Muscle of leg (tissue), 3 donors: ENCODE measurements at regions not wholly inside any gene's neighbourhood (a gene's known extent, or its start where the extent isn't known, plus 50 kb on each side); places are given as distances from the start of the nearest gene placed in this dataset.

ENCODE experiments used
- DNase-seq: peaks from one replicate; pipeline ENCODE4 v3.0.0; 2013
- H3K27ac ChIP-seq: one replicate; pipeline ENCODE4 v1.5.1; 2013; ENCODE audit warnings: mild to moderate bottlenecking, low read length, control low read depth
- H3K27me3 ChIP-seq: one replicate; pipeline ENCODE4 v1.6.1; 2013; ENCODE audit warnings: low read length; ENCODE audit not compliant: control insufficient read depth, insufficient read depth
- H3K36me3 ChIP-seq: one replicate; pipeline ENCODE4 v1.6.1; 2013; ENCODE audit warnings: low read length; ENCODE audit not compliant: control insufficient read depth, insufficient read depth
- H3K4me1 ChIP-seq: one replicate; pipeline ENCODE4 v1.6.1; 2013; ENCODE audit warnings: low read length; ENCODE audit not compliant: control insufficient read depth, insufficient read depth
- H3K4me3 ChIP-seq: one replicate; pipeline ENCODE4 v1.5.1; 2013; ENCODE audit warnings: low read length, control low read depth
- H3K9me3 ChIP-seq: replicated peaks from 2 replicates; pipeline ENCODE4 v1.6.1; 2013; ENCODE audit warnings: low read depth, low read length; ENCODE audit not compliant: control insufficient read depth
- WGBS: methylation state at CpG from one replicate; pipeline ENCODE4 v1.1.5; 2013; ENCODE audit warnings: missing lambda C conversion rate; ENCODE audit not compliant: insufficient coverage; 5-methylcytosine and 5-hydroxymethylcytosine counted together

- Histone ChIP-seq H3K27me3 (peaks cover 1% of the 10 kb centered on the region), H3K4me1 (peaks cover 37% of the 10 kb centered on the region), H3K9me3 (no peaks in the 10 kb centered on the region), H3K36me3 (no peaks in the 10 kb centered on the region), H3K4me3 (no peak overlapping the region), H3K27ac (peak overlapping the region; percentile 83)
- DNase-seq = no peak
- 80% methylated on average over 1 of the region's 6 CpGs for WGBS
Measured at GRCh38 chr5:173473288-173473687, 143.2 kb downstream of the BOD1 start.

GRCh38 chr5:173472784-173473278, 143.6 kb downstream of the BOD1 start:
- Histone ChIP-seq H3K27ac (peak overlapping the region; percentile 83), H3K36me3 (no peaks in the 10 kb centered on the region), H3K4me1 (peaks cover 32% of the 10 kb centered on the region), H3K27me3 (no peaks in the 10 kb centered on the region), H3K4me3 (no peak overlapping the region), H3K9me3 (no peaks in the 10 kb centered on the region)
- DNase-seq = no peak
- WGBS = no CpG with 5 or more reads among the region's 3 CpGs

GRCh38 chr5:173472164-173472563, 143.9 kb upstream of the STC2 start:
- H3K9me3 ChIP-seq = no peaks in the 10 kb centered on the region
- DNase-seq = peak; percentile 95
- no peak overlapping the region for H3K4me3 ChIP-seq
- 50% methylated on average over 2 of the region's 3 CpGs for WGBS
- no peaks in the 10 kb centered on the region for H3K36me3 ChIP-seq
- peak overlapping the region; percentile 83 for H3K27ac ChIP-seq
- peaks cover 27% of the 10 kb centered on the region for H3K4me1 ChIP-seq
- no peaks in the 10 kb centered on the region for H3K27me3 ChIP-seq

GRCh38 chr5:173468821-173469251, 140.6 kb upstream of the STC2 start:
- DNase-seq = no peak
- Histone ChIP-seq H3K27me3 (no peaks in the 10 kb centered on the region), H3K27ac (no peak overlapping the region), H3K4me1 (peaks cover 18% of the 10 kb centered on the region), H3K9me3 (peaks cover 12% of the 10 kb centered on the region), H3K4me3 (no peak overlapping the region), H3K36me3 (no peaks in the 10 kb centered on the region)
- WGBS = 80% methylated on average over 3 of the region's 4 CpGs

GRCh38 chr5:173466227-173466626, 138.0 kb upstream of the STC2 start:
- no peaks in the 10 kb centered on the region for H3K36me3 ChIP-seq
- no peak for DNase-seq
- H3K27ac ChIP-seq = no peak overlapping the region
- peaks cover 2% of the 10 kb centered on the region for H3K4me1 ChIP-seq
- H3K4me3 ChIP-seq = no peak overlapping the region
- WGBS = 100% methylated on average over 1 of the region's 1 CpG
- peaks cover 12% of the 10 kb centered on the region for H3K9me3 ChIP-seq
- no peaks in the 10 kb centered on the region for H3K27me3 ChIP-seq

GRCh38 chr5:173464813-173465212, 136.6 kb upstream of the STC2 start:
- Histone ChIP-seq H3K27me3 (no peaks in the 10 kb centered on the region), H3K27ac (no peak overlapping the region), H3K4me1 (peaks cover 4% of the 10 kb centered on the region), H3K36me3 (no peaks in the 10 kb centered on the region), H3K4me3 (no peak overlapping the region), H3K9me3 (peaks cover 12% of the 10 kb centered on the region)
- no peak for DNase-seq
- no CpG with 5 or more reads among the region's 4 CpGs for WGBS

GRCh38 chr5:173463207-173463606, 135.0 kb upstream of the STC2 start:
- H3K27me3 ChIP-seq = no peaks in the 10 kb centered on the region
- no peak overlapping the region for H3K4me3 ChIP-seq
- no peak overlapping the region for H3K27ac ChIP-seq
- WGBS = 80% methylated on average over 1 of the region's 3 CpGs
- peaks cover 12% of the 10 kb centered on the region for H3K9me3 ChIP-seq
- H3K4me1 ChIP-seq = peaks cover 16% of the 10 kb centered on the region
- H3K36me3 ChIP-seq = no peaks in the 10 kb centered on the region
- no peak for DNase-seq

GRCh38 chr5:173458828-173459609, 130.8 kb upstream of the STC2 start:
- WGBS = 58% methylated on average over 8 of the region's 10 CpGs
- peak; percentile 85 for DNase-seq
- Histone ChIP-seq H3K4me1 (peaks cover 33% of the 10 kb centered on the region), H3K36me3 (no peaks in the 10 kb centered on the region), H3K4me3 (no peak overlapping the region), H3K27ac (peak overlapping the region; percentile 43), H3K27me3 (no peaks in the 10 kb centered on the region), H3K9me3 (no peaks in the 10 kb centered on the region)

GRCh38 chr5:173457482-173457881, 129.3 kb upstream of the STC2 start:
- Histone ChIP-seq H3K27ac (peak overlapping the region; percentile 60), H3K9me3 (no peaks in the 10 kb centered on the region), H3K4me3 (no peak overlapping the region), H3K27me3 (no peaks in the 10 kb centered on the region), H3K4me1 (peaks cover 33% of the 10 kb centered on the region), H3K36me3 (no peaks in the 10 kb centered on the region)
- DNase-seq = peak; percentile 83
- WGBS = 65% methylated on average over 2 of the region's 5 CpGs

- Histone ChIP-seq H3K36me3 (no peaks in the 10 kb centered on the region), H3K27ac (peak overlapping the region; percentile 60), H3K27me3 (no peaks in the 10 kb centered on the region), H3K9me3 (no peaks in the 10 kb centered on the region), H3K4me3 (no peak overlapping the region), H3K4me1 (peaks cover 36% of the 10 kb centered on the region)
- peak; percentile 73 for DNase-seq
- WGBS = 68% methylated on average over 4 of the region's 5 CpGs
Measured at GRCh38 chr5:173456751-173457171, 128.5 kb upstream of the STC2 start.
